PC-9 (cell line): ENCODE measurements at regions not wholly inside any gene's neighbourhood (a gene's known extent, or its start where the extent isn't known, plus 50 kb on each side); places are given as distances from the start of the nearest gene placed in this dataset.

Source experiments
- CTCF ChIP-seq: fragments of 200-600 bp; sonication (generic); conservative IDR thresholded peaks from 2 replicates; pipeline ENCODE4 v1.6.1; 2017; ENCODE audit warnings: mixed run types, antibody characterized with exemption, mild to moderate bottlenecking, moderate library complexity
- EZH2 ChIP-seq: fragments of 200-600 bp; sonication (generic); IDR thresholded peaks from 2 replicates; pipeline ENCODE4 v1.8.0; 2017; ENCODE audit warnings: antibody characterized with exemption, low read depth

GRCh38 chr12:105992849-105993740 is 145.7 kb downstream of the NUAK1 start:
- no peak for TF ChIP-seq CTCF
- no peak for TF ChIP-seq EZH2
